Common myeloid progenitor, CD34-positive (primary cell): ENCODE measurements at regions not wholly inside any gene's neighbourhood (a gene's known extent, or its start where the extent isn't known, plus 50 kb on each side); places are given as distances from the start of the nearest gene placed in this dataset.

Source experiments
- CTCF ChIA-PET: fragments of 350-600 bp; sonication (Branson Sonifier 250); formaldehyde crosslinking; loops from one replicate; lab custom pipeline; 2021; ENCODE audit warnings: antibody characterized with exemption; lab: Charles Lee
- POLR2A ChIA-PET: fragments of 350-600 bp; sonication (Branson Sonifier 250); formaldehyde crosslinking; loops from one replicate; lab custom pipeline; 2021; ENCODE audit warnings: antibody characterized with exemption; lab: Charles Lee
- DNase-seq, 3 donors: peaks; one replicate each; pipeline versions ENCODE4 v3.0.0 to v3.0.0-alpha.2; 2013
- H3K27ac ChIP-seq, 2 experiments: 1 replicate in 1 of 2; 2 replicates in 1 of 2; pipeline ENCODE4 v1.7.0; 2013; ENCODE audit warnings: inconsistent platforms in 2 of 2, low read length in 2 of 2, mild to moderate bottlenecking in 2 of 2, low read depth in 1 of 2, moderate library complexity in 1 of 2; ENCODE audit not compliant: severe bottlenecking in 2 of 2, insufficient read depth in 1 of 2, poor library complexity in 1 of 2
- H3K27me3 ChIP-seq, 5 experiments: replicated peaks in 2 of 5; 1 replicate in 3 of 5; 2 replicates in 2 of 5; pipeline versions ENCODE4 v1.6.1 to v1.7.0; 2013; ENCODE audit warnings: low read length in 4 of 5, mild to moderate bottlenecking in 2 of 5, moderate library complexity in 2 of 5, inconsistent platforms in 1 of 5; ENCODE audit not compliant: insufficient read depth in 5 of 5, control insufficient read depth in 4 of 5
- H3K36me3 ChIP-seq, 4 experiments: 1 replicate in 2 of 4; 2 replicates in 2 of 4; pipeline versions ENCODE4 v1.6.1 to v1.7.0; 2013; ENCODE audit warnings: low read length in 3 of 4, control low read depth in 1 of 4, mild to moderate bottlenecking in 1 of 4; ENCODE audit not compliant: control insufficient read depth in 4 of 4, insufficient read depth in 4 of 4
- H3K4me1 ChIP-seq, 4 experiments: 1 replicate in 3 of 4; 2 replicates in 1 of 4; pipeline versions ENCODE4 v1.6.1 to v1.7.1; 2013; ENCODE audit warnings: low read length in 3 of 4, mild to moderate bottlenecking in 3 of 4, control low read depth in 1 of 4, inconsistent platforms in 1 of 4, moderate library complexity in 1 of 4; ENCODE audit not compliant: control insufficient read depth in 4 of 4, insufficient read depth in 4 of 4; ENCODE audit errors: control extremely low read depth in 1 of 4
- H3K4me3 ChIP-seq, 7 experiments: 1 replicate in 4 of 7; 2 replicates in 3 of 7; pipeline versions ENCODE4 v1.5.1 to v1.7.0; 2013; ENCODE audit warnings: mild to moderate bottlenecking in 7 of 7, low read length in 6 of 7, moderate library complexity in 6 of 7, inconsistent platforms in 2 of 7, low read depth in 2 of 7, control low read depth in 1 of 7; ENCODE audit not compliant: insufficient read depth in 4 of 7, control insufficient read depth in 1 of 7; ENCODE audit errors: extremely low read depth in 1 of 7
- H3K9me3 ChIP-seq, 5 experiments: 1 replicate in 4 of 5; 2 replicates in 1 of 5; pipeline versions ENCODE4 v1.6.1 to v1.7.1; 2013; ENCODE audit warnings: low read length in 4 of 5, mild to moderate bottlenecking in 2 of 5, inconsistent platforms in 1 of 5, low read depth in 1 of 5, moderate library complexity in 1 of 5; ENCODE audit not compliant: control insufficient read depth in 4 of 5, insufficient read depth in 2 of 5; ENCODE audit errors: control extremely low read depth in 1 of 5
- WGBS: methylation state at CpG from one replicate; pipeline ENCODE4 v1.1.5; 2013; ENCODE audit not compliant: insufficient coverage; 5-methylcytosine and 5-hydroxymethylcytosine counted together

- peaks cover 0 to 2% (median 0%) of the 10 kb centered on the region in 5 experiments for H3K9me3 ChIP-seq
- H3K4me1 ChIP-seq: no peaks in the 10 kb centered on the region
- peaks cover 0 to 27% (median 6%) of the 10 kb centered on the region in 5 experiments for H3K27me3 ChIP-seq
- H3K4me3 ChIP-seq: no peak overlapping the region
- whole genome bisulfite sequencing: 44% methylated on average over 2 of the region's 3 CpGs
- no peak for DNase-seq
- no peak overlapping the region for H3K27ac ChIP-seq
- ChIA-PET POLR2A (no interaction called here), CTCF (no interaction called here)
- H3K36me3 ChIP-seq: no peaks in the 10 kb centered on the region
These were observed 147.9 kb upstream of the SEL1L start for GRCh38 chr14:81681541-81681940.

GRCh38 chr14:81682134-81682533 is 148.5 kb upstream of the SEL1L start:
- Histone ChIP-seq H3K36me3 (no peaks in the 10 kb centered on the region), H3K9me3 (peaks cover 0 to 2% (median 0%) of the 10 kb centered on the region in 5 experiments), H3K27ac (no peak overlapping the region), H3K27me3 (peaks cover 0 to 27% (median 6%) of the 10 kb centered on the region in 5 experiments), H3K4me3 (no peak overlapping the region), H3K4me1 (no peaks in the 10 kb centered on the region)
- POLR2A ChIA-PET: no interaction called here
- CTCF ChIA-PET: no interaction called here
- DNase-seq: no peak
- no CpG with 5 or more reads among the region's 1 CpG for whole genome bisulfite sequencing

- no peak overlapping the region for H3K4me3 ChIP-seq
- ChIA-PET POLR2A (no interaction called here), CTCF (no interaction called here)
- H3K9me3 ChIP-seq: peaks cover 0 to 2% (median 0%) of the 10 kb centered on the region in 5 experiments
- no peaks in the 10 kb centered on the region for H3K4me1 ChIP-seq
- no peak overlapping the region for H3K27ac ChIP-seq
- peaks cover 0 to 26% (median 6%) of the 10 kb centered on the region in 5 experiments for H3K27me3 ChIP-seq
- WGBS: no CpG with 5 or more reads among the region's 2 CpGs
- no peaks in the 10 kb centered on the region for H3K36me3 ChIP-seq
- DNase-seq: no peak
These were observed 149.0 kb upstream of the SEL1L start for GRCh38 chr14:81682701-81683100.

GRCh38 chr14:81684696-81685095 is 151.0 kb upstream of the SEL1L start:
- WGBS: 100% methylated on average over 1 of the region's 1 CpG
- no peak for DNase-seq
- H3K4me3 ChIP-seq: no peak overlapping the region
- H3K36me3 ChIP-seq: no peaks in the 10 kb centered on the region
- no peaks in the 10 kb centered on the region for H3K4me1 ChIP-seq
- peaks cover 0 to 20% (median 6%) of the 10 kb centered on the region in 5 experiments for H3K27me3 ChIP-seq
- peaks cover 0 to 1% (median 0%) of the 10 kb centered on the region in 5 experiments for H3K9me3 ChIP-seq
- POLR2A ChIA-PET: no interaction called here
- no peak overlapping the region for H3K27ac ChIP-seq
- CTCF ChIA-PET: no interaction called here

- peaks cover 0 to 1% (median 0%) of the 10 kb centered on the region in 5 experiments for H3K9me3 ChIP-seq
- CTCF ChIA-PET: interaction anchor here (0.9 kb wide), 1 partner anchor 23 kb away, joined by 3 read pairs; no protein-coding TSS in a partner anchor
- no peak overlapping the region for H3K4me3 ChIP-seq
- DNase-seq: no peak
- peaks cover 0 to 6% (median 0%) of the 10 kb centered on the region in 5 experiments for H3K27me3 ChIP-seq
- H3K27ac ChIP-seq: no peak overlapping the region
- POLR2A ChIA-PET: no interaction called here
- no peaks in the 10 kb centered on the region for H3K4me1 ChIP-seq
- H3K36me3 ChIP-seq: no peaks in the 10 kb centered on the region
- WGBS: 80% methylated on average over 4 of the region's 4 CpGs
These were observed 152.9 kb upstream of the SEL1L start for GRCh38 chr14:81686512-81686911.

GRCh38 chr14:81691931-81692330 is 158.3 kb upstream of the SEL1L start:
- no peak overlapping the region for H3K4me3 ChIP-seq
- ChIA-PET POLR2A (no interaction called here), CTCF (no interaction called here)
- H3K9me3 ChIP-seq: no peaks in the 10 kb centered on the region
- no peak for DNase-seq
- WGBS: 100% methylated on average over 1 of the region's 3 CpGs
- H3K36me3 ChIP-seq: no peaks in the 10 kb centered on the region
- no peaks in the 10 kb centered on the region for H3K4me1 ChIP-seq
- H3K27ac ChIP-seq: no peak overlapping the region
- H3K27me3 ChIP-seq: no peaks in the 10 kb centered on the region

GRCh38 chr14:81694419-81694818 is 160.8 kb upstream of the SEL1L start:
- no peak for DNase-seq
- ChIA-PET CTCF (no interaction called here), POLR2A (no interaction called here)
- no CpG with 5 or more reads among the region's 1 CpG for WGBS
- H3K4me3 ChIP-seq: no peak overlapping the region
- no peak overlapping the region for H3K27ac ChIP-seq
- no peaks in the 10 kb centered on the region for H3K4me1 ChIP-seq
- H3K36me3 ChIP-seq: no peaks in the 10 kb centered on the region
- H3K9me3 ChIP-seq: no peaks in the 10 kb centered on the region
- H3K27me3 ChIP-seq: no peaks in the 10 kb centered on the region
